ENCODE measurements at regions not wholly inside any gene's neighbourhood (a gene's known extent, or its start where the extent isn't known, plus 50 kb on each side); places are given as distances from the start of the nearest gene placed in this dataset.

DNA sequence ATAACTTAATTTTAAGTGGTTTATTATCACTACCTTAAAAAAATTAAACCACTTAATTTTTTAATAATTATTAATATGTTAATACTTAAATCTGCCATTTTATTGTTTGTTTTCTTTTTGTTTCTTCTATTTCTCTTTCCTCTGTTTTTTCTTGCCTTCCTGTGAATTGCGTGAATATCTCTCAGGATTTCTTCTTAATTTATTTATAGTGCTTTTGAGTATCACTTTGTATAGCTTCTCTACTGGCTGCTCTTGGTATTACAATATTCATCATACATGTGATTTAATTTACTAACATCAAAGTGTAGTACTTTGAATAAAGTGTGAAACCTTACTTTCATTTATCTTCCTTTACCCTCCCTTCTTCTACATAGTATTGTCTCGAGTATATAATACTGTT is 349.5 kb upstream of the CPXCR1 start:
- H3K4me1 ChIP-seq (ENCODE audit: insufficient read depth, low read length) = no peaks in the 10 kb centered on the region
- H3K36me3 ChIP-seq (ENCODE audit: insufficient read depth, low read length) = no peaks in the 10 kb centered on the region
- H3K9me3 ChIP-seq (ENCODE audit: control insufficient read depth, insufficient read depth, low read length) = no peaks in the 10 kb centered on the region; the same call in 1 of the 2 replicates
- no peak overlapping the region for H3K9ac ChIP-seq (ENCODE audit: low read depth, low read length)

DNA sequence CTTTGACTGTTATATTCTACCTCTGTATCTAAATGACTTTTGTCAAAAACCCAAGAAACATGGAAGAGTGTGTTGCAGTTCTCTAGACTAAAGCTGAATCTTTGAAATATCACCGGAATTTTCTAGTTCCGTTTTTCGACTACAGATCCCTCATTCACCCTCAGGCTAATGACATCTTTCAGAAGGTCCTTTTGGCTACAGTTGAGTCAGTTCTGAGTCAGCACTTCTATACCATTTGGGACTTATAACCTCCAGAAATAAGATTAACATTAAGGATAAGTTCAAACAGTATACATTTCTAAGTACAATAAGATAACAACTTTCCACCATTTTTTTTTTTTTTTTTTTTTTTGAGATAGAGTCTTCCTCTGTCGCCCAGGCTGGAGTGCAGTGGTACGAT is 331.0 kb upstream of the CPXCR1 start:
- Histone ChIP-seq H3K4me1 (ENCODE audit: insufficient read depth, low read length) (no peaks in the 10 kb centered on the region), H3K36me3 (ENCODE audit: insufficient read depth, low read length) (no peaks in the 10 kb centered on the region), H3K9ac (ENCODE audit: low read depth, low read length) (no peak overlapping the region), H3K9me3 (ENCODE audit: control insufficient read depth, insufficient read depth, low read length) (no peaks in the 10 kb centered on the region)

DNA sequence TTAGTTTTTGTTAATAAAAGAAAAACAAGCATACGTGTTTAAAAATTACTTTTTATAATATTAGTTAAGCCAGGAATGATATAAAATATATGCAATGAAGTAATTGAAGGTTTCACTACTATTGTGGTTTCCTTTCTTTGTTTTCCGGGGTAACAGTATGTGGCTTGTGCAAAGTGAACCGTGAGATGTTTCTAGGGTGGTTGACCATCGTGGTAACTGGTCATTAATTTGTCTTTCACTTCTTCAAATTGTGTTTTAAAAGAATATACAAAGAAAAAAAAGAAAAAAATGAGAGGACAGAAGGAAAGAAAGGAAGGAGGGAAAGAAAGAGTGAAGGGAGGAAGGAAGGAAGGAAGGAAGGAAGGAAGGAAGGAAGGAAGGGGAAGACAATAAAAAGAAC is 330.1 kb upstream of the CPXCR1 start:
- H3K4me1 ChIP-seq (ENCODE audit: insufficient read depth, low read length) = no peaks in the 10 kb centered on the region
- H3K9me3 ChIP-seq (ENCODE audit: control insufficient read depth, insufficient read depth, low read length) = no peaks in the 10 kb centered on the region
- H3K36me3 ChIP-seq (ENCODE audit: insufficient read depth, low read length) = no peaks in the 10 kb centered on the region
- H3K9ac ChIP-seq (ENCODE audit: low read depth, low read length) = no peak overlapping the region

DNA sequence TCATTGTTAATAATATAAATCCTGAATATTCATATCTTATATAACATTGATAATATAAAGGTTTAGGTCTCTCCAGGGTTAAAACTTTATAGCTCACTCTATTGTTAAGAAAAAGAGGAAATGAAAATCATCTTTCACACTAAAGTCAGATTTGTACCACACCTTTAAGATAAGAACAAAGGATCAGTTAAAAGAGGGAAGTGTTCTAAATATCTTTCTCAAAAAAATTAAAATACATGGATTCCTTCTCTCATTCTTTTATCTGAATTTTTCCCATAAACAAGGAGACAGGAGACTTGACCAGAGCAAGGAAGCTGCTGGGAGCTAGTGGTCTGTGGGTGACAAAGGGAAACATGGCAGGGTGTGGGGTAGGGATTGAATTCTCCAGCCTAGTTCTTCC is 323.0 kb upstream of the CPXCR1 start:
- no peaks in the 10 kb centered on the region for H3K9me3 ChIP-seq (ENCODE audit: control insufficient read depth, insufficient read depth, low read length)
- no peak overlapping the region for H3K9ac ChIP-seq (ENCODE audit: low read depth, low read length)

DNA sequence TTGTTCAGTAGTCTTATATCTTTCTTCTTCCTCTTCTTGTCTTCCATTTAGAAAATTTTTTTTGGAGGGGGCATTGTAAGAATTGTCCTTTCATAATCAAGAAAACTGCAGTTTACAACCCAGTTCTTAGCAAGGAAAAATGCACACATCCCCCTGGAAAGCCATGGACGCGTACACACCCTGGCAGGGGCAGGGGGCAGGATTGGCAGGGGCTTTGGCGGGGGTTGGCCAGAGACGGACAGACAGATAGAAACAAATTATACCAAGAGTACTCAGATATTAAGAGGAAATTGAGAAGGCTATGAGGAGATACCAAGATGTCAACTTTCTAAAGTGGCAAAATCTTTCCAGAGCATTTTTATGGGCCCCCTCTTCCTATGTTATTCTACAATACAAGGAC is 322.5 kb upstream of the CPXCR1 start:
- no peaks in the 10 kb centered on the region for H3K4me1 ChIP-seq (ENCODE audit: insufficient read depth, low read length)
- H3K9me3 ChIP-seq (ENCODE audit: control insufficient read depth, insufficient read depth, low read length) = no peaks in the 10 kb centered on the region
- H3K9ac ChIP-seq (ENCODE audit: low read depth, low read length) = no peak overlapping the region
- no peaks in the 10 kb centered on the region for H3K36me3 ChIP-seq (ENCODE audit: insufficient read depth, low read length)

More for the DNA sequence above, 323.0 kb upstream of the CPXCR1 start:
- H3K4me1 ChIP-seq (ENCODE audit: insufficient read depth, low read length) = no peaks in the 10 kb centered on the region
- H3K36me3 ChIP-seq (ENCODE audit: insufficient read depth, low read length) = no peaks in the 10 kb centered on the region

DNA sequence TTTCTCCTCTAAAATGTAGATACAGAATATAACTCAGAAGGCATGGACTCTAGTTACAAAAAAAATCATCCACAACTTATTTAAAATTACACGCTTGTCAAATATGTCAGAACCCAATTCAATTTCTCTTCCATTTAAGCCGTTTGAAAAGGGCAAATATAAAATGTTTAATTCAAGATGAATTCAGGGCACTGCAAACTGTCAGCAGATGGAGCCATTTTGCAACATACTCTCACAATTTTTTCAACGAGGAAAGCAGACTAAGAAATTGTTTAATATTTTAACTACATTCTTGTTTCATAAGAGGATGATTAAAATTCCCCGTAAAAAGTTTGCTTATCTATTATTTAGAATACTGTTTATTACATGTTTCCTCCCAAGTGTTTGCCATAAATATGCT is 321.3 kb upstream of the CPXCR1 start:
- Histone ChIP-seq H3K9ac (ENCODE audit: low read depth, low read length) (no peak overlapping the region), H3K36me3 (ENCODE audit: insufficient read depth, low read length) (no peaks in the 10 kb centered on the region), H3K9me3 (ENCODE audit: control insufficient read depth, insufficient read depth, low read length) (no peaks in the 10 kb centered on the region), H3K4me1 (ENCODE audit: insufficient read depth, low read length) (no peaks in the 10 kb centered on the region)

DNA sequence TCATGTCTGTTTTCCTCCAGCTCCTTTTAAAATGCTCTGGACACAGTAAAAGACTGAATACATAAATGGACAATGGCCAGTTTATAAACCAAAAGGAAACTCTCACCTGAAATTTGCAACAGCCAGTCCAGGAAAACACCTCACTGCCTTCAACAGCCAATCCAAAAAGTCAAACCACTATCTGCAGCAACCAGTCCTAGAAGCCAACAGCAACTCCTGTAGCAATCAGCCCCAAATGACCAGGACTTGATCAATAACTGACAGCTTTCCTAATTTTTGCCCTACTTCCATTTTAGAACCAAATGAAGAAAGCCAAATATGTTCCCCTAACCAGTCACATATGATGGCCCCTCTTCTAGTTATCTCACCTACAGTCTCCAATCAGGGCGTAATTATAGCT is 309.5 kb upstream of the CPXCR1 start:
- no peaks in the 10 kb centered on the region; the same call in 1 of the 2 replicates for H3K9me3 ChIP-seq (ENCODE audit: control insufficient read depth, insufficient read depth, low read length)
- H3K4me1 ChIP-seq (ENCODE audit: insufficient read depth, low read length) = no peaks in the 10 kb centered on the region
- no peak overlapping the region for H3K9ac ChIP-seq (ENCODE audit: low read depth, low read length)

DNA sequence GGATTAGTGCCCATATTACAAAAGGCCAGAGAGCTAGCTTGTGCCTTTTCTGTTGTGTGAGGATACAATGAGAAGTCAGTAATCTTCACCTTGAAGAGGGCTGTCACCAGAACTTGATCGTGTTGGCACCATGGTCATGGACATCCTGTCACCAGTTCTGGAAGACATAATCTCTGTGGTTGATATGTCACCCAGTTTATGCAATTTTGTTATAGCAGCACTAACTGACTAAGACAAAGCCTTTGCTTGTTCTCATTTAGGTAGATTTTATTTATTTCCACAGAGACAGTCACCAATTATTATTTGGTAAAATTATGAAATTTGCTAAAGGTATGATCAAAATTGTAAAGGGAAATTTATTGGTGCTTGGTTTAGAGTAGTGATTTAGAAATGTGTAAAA is 308.8 kb upstream of the CPXCR1 start:
- no peaks in the 10 kb centered on the region for H3K36me3 ChIP-seq (ENCODE audit: insufficient read depth, low read length)
- no peaks in the 10 kb centered on the region; the same call in 1 of the 2 replicates for H3K9me3 ChIP-seq (ENCODE audit: control insufficient read depth, insufficient read depth, low read length)
- no peaks in the 10 kb centered on the region for H3K4me1 ChIP-seq (ENCODE audit: insufficient read depth, low read length)
- H3K9ac ChIP-seq (ENCODE audit: low read depth, low read length) = no peak overlapping the region

More for the DNA sequence above, 309.5 kb upstream of the CPXCR1 start:
- H3K36me3 ChIP-seq (ENCODE audit: insufficient read depth, low read length) = no peaks in the 10 kb centered on the region

DNA sequence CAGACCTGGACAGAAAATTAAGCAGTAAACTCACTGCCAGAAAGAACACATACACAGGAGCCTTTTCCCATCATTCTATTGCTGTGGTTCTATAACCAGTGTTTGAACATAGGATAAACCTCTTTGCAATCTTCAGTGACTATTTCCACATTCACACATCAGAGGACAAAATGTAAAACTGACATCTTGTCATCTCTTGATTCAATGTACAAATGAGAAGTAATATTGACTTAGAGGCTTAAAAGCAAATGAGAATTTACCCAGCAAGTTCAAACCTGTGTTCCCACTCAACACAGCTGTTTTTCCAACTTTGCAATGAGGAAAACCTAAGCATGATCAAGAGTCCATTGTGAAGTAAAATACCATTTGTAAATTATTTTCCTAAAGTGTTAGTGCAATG is 307.1 kb upstream of the CPXCR1 start:
- H3K9ac ChIP-seq (ENCODE audit: low read depth, low read length) = no peak overlapping the region
- H3K4me1 ChIP-seq (ENCODE audit: insufficient read depth, low read length) = no peaks in the 10 kb centered on the region
- no peaks in the 10 kb centered on the region for H3K36me3 ChIP-seq (ENCODE audit: insufficient read depth, low read length)
- no peaks in the 10 kb centered on the region; the same call in 1 of the 2 replicates for H3K9me3 ChIP-seq (ENCODE audit: control insufficient read depth, insufficient read depth, low read length)
